ENCODE measurements at regions not wholly inside any gene's neighbourhood (a gene's known extent, or its start where the extent isn't known, plus 50 kb on each side); places are given as distances from the start of the nearest gene placed in this dataset.

DNA sequence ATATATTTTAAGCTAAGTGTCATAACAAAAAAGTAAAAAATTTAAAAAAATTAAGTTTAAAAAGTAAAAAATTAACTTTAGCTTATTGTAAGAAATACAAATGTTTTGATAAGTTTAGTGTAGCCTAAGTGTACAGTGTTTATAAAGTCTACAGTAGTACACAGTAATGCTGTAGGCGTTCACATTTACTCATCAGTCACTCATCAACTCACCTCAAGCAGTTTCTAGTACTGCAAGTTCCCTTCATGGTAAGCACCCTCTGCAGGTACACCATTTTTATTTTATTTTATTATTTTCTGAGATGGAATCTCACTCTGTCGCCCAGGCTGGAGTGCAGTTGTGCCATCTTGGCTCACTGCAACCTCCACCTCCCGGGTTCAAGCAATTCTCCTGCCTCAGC lies 316.0 kb downstream of the FGFR2 start:
- no peak for DNase-seq

DNA sequence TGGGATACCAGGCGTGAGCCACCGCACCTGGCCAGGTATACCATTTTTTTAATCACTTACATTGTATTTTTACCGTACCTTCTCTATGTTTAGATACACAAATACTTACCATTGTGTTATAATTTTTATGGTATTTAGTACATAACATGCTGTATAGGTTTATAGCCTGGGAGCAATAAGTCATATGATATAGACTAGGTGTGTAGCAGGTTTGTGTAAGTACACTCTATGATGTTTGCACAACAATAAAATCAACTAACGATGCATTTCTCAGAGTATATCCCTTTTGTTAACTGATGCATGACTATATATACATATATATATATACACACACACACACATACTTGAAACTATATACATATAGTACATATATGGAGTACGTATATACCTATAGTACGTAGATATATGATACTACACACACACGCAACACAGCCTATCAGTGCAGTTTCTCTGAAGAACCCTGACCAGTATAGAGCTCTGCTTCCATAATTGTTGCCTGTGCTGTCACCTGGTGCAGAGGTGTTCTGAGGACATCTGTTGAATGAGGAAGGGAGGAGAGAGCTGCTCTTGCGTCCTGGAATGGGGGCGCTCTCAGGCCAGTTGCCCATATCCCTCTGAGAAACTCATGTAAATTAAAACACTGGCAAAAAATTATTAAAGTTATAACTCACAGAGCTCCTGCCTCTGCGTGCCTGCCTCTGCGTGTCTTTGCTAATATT lies 315.3 kb downstream of the FGFR2 start:
- no peak for DNase-seq

DNA sequence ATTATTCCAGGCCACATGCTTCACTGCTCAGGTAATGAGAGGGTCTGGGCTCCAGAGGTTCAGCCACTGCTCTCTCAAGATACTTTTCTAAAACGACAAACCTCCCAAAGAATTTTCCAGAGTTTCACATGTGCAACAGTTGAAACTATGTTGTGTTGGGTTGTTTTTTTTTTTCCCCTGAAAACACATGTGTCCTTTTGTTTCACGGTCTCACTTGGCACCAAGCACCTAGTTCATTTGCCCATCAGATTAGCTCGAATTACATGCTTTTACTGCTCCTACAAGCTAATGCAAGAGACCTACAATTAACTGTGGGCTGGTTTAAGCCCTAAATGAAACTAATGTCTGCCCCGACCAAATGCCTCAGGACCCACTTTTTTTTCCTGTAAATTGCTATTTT lies 313.3 kb downstream of the FGFR2 start:
- DNase-seq: no peak

DNA sequence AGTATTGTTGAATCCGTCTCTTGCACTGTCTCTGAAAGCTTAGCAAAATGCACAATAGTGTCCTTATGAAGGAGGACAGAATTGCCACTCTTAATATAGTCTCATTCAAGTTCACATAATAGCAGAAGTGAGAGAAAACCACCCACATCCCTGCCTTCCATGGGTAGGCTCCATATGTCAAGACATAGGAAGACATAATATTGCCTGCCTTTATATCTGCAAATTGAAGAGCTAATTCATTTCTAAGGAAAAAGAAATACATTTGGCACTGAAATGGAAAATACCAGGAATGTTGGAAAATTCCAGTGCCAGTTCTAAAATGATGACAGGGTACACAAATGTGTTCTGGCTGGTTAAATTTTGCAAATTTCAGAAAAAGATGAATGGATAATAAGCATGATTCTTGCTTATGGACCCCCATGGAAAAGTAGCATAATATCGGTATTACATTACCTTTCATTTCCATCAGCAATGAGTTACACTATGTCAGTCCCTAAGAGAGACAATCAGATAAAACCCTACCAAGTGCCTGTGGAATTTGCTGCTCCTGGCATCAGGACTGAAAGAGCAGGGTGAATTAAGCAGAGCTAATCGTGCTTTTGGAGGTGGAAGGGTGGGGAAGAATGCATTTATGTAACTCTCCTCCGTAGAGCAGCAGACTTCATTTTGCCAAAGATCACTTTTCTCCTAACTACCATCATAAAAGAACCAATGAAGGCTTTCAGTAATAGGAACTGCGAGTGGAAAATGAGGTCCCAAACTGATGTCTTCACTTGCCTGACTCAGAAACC lies 312.6 kb downstream of the FGFR2 start:
- no peak for DNase-seq

DNA sequence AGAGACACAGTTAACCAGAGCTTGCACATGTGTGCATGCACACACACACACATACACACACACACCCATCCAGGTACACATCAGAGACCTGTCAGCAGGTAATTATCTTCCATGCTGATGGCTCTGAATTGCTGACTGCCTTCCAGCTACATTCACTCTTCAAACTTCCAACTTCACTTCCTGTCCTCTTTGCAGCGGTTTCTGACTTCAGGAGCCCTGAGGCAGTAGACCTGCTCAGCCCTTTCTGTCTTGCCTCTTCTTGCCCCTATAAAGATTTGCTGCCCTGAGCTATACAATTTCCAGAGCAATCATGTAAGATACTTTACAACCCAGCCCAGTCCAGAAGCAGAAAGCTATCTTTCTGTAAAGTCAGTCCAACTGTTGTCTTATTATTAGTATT lies 310.2 kb downstream of the FGFR2 start:
- no peak for DNase-seq

DNA sequence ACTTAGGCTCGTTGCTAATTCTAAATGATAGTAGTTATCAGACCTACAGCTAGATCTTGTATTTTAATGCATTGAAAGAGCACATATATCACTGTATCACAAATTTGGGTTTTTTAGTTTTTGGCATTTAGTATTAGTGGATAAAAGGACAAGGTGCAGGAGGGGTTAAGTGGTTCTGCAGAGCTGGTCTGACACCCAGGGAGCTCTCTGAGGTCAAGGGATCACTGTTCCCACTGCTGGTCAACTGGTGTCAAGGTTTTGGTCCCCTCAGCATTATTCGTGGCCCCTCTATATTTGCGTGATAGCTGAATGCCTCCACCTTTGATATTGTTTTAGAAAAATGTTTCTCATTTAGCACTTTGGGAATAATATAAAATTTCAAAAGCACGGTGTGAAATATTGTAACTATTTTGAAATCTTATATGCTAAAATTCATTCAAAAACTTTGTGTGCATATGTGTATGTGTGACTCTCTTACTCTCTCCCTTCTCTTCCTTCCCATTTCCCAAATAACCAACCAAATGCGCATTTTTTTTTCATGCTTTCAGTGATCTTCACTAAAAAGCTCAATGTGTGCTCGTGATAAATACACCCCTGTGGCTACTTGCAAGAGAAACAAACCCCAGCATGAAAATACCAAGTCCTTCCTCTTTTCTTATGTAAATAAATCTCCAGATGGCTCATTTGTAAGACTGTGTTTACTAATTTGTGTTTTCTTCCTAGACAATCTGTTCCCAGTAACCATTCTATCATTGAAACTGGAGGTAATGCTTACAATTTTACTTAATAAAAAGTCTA lies 309.2 kb downstream of the FGFR2 start:
- DNase-seq: no peak

DNA sequence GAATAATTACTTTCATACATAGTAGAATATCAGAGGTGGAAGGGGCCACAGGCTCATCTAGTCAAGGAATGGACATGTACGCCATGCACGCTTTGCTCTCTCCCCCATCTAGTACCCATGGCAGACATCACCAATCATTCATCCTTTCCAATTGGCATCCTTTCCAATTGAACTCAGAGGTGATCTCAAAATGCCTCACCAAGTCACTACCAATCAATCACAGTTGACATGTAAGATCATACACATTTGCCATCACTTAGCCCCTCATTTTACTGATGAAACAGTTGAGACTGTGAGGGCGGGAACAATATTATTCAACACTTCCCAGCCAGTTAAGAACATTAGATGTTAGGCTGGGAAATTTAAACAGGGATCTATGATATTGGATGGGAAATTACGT lies 308.4 kb downstream of the FGFR2 start:
- DNase-seq: no peak

DNA sequence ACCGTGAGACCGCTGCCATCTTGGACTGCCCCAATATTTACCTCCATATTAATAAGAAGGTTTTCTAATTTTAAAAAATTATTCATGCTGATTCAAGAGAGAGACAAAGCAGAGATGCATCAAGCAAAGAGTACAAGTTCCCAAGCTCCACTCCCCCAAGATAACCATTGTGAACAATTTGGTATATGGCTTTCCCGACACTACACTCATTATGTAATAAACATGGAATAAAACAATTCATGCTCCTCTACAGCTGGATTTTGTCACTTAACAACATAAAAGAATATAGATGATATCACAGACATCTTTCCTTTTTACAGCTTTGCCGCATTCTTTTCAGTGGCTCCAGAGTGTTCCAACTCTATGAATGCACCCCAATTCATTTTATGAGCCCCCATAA lies 307.6 kb downstream of the FGFR2 start:
- no peak for DNase-seq

DNA sequence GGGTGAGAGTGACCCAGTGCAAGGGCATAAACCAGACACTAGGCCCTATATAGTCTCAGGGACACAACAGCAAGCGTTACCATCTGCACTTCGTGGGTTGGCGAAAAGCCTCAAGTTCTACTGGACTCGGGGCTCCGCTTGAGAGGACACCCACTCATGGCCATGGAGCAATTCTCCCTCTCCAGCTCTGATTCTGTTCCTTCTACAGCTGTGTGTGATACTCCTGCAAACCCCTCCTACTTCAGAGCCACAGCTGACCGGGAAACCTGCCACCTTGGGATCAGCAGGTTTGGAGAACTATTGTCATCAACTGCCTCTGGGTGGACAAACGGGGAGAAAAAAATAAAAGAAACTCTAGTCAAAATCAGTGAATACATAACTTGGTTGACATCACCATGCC lies 306.9 kb downstream of the FGFR2 start:
- DNase-seq: no peak

DNA sequence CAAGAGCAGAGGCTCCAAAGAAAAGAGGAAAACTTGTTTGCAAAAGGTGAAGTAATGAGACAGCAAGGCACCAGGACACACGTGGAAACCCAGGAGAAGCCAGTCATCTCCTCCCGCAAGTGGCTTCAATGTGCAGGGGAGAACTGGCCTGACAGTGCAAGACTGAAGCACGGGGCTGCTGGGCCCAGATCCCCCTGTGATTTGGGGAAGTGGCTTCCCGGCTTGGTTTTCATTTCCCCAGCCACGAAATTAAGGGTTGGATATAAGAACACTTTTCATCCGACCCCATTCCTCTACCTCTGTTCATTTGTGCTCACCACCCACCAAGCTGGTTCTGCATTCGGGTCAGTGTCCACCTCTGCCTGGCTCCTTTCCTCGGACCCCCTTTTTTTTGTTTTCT lies 306.4 kb downstream of the FGFR2 start:
- no peak for DNase-seq

DNA sequence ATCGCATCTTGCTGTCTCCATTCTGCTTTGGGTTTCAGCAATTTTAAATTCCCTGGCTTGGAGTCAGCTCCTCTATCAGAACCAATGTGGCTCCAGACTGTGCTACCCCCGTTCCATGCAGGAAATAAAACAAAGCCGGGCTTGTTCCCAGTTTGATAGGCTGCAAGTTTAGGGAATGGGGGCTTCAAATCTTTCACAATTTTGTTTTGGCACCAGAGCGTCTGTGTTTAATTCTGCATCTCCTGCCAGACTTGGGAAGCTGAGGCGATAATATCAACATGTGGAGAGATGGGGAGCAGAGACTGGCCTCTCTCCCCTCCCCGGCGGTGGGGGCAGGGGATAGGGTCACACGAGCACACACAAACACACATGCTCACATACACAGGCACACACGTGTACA lies 305.9 kb downstream of the FGFR2 start:
- DNase-seq: no peak

DNA sequence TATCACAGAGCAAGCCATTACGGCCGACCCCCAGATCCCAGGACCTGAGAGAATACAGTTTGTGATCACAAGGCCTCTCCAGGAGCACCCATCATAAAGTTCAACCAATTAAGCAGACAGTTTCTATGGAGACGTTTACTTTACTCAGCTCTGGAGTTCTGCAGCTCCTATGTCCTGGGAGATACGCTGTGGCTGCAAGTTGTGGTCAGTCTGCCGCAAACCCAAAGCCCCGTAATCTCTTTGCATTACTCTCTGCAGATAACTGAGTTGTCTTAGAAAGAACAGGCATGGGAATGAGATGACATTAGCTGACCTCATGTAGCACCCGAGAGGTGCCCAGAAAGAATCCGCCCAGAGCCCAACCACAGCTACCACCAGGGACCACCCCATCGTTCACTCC lies 305.1 kb downstream of the FGFR2 start:
- peak; percentile 72 for DNase-seq

DNA sequence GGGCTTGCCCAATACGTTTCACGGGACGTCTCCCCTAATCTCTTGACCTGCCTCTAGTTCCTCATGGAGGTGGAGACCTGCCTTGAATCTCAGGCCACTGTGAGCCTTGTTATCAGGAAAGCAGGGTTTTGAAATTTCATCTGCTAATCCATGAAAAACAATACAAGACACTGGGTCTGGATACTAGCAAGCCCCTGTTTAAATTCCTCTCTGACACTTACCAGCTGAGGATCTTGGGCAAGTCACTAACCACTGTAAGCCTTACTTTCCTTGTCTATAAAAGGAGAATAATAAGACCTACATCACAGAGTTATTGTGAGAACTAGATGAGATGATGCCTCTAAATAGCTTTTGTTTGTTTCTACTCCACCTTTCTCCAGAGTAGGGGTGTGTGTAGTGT lies 303.6 kb downstream of the FGFR2 start:
- no peak for DNase-seq

DNA sequence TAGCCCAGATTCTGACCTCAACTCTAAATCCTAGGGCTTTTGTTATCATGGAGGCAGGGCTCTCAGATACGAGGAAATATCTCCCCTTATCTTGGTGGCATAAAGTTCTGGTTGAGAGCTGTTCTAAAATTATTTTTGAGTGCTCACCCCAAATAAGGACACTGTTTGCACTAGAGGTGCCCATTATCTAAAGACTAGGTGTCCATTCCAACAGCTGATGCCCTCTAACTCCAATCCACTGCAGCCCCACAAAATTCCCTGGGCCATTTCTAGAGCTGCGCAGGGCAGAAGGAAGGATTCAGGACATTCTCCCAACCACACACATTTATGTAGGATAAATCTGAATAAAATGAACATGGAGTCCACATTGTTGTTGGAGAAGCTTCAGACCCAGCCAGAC lies 301.9 kb downstream of the FGFR2 start:
- no peak for DNase-seq

DNA sequence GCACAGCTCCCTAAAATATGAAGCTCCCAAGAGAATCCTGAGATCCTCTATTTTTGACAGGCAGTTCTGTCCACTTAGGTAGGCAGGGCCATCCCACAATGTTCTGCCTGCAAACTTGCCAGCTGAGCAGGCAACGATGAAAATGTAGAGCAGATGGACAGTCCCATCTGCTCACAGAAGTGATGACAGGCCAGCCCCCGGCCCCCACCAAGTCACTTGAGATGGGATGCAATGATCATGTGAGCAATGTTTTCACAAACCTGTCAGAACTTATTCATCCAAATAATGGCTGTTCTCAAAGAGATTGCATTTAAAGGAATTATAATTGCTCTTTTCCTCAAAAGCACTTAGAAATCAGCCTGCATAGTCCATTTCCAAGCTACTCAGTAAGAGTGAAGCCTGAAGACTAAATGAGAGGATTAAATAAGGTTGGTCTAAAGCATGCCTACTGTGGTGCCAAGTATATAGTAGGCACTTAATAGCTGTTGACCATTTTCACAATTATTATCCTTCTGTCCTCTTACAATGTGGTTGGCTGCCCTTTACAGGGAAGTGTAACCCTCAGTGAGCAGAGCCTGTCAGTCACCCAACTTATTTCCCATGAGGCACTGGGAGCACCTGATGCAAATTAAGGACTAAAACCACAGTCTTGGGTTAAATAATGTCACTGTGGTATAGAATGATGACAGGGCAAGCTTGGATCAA lies 301.2 kb downstream of the FGFR2 start:
- peak; percentile 56 for DNase-seq

DNA sequence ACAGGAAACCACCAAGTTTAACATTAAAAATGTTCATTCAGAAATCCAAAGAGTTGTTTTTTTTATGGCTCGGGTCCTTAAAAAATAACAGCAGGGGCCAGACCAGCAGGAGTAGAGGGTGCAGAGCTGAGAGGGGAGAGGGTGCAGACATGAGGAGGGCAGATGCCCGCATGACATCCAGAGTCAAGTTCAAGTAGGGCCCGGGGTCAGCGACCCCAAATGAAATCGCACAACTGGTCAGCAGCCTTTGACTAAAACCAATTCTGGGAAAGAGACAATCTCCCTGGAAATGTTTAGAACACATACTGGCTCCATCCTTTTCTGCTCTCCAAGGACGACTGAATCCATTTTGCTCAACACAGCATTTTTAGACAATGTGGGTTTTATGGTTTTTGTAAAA lies 297.5 kb downstream of the FGFR2 start:
- no peak for DNase-seq

DNA sequence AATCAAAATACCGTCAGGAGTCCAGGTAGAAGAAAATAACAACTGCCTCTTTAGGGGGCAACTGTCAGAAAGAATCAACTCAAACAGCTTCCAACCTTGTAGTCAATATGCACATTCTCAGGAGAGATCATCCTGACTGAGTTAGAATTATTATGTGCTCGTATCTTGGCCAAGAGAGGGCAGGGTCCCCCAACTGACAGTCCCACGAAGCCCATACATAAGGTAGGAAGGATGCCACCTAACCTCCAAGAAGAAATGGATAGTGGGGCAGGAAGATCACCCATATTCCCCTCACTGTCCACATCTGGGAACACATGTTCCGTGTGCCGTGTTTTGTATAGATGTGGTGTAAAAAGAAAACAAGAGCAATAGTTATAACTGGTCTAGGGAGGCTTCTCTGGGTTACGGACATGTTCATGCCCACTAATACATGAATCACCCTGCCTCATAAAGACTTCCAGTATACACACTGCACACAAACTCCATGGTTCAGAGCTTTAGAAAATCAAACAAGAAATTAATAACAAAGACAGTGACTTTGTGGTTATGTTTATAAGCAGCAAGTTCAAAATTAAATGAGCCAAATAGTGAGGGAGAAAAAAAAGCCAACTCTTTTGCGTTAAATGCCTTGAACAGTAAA lies 295.6 kb downstream of the FGFR2 start:
- peak; percentile 49 for DNase-seq

DNA sequence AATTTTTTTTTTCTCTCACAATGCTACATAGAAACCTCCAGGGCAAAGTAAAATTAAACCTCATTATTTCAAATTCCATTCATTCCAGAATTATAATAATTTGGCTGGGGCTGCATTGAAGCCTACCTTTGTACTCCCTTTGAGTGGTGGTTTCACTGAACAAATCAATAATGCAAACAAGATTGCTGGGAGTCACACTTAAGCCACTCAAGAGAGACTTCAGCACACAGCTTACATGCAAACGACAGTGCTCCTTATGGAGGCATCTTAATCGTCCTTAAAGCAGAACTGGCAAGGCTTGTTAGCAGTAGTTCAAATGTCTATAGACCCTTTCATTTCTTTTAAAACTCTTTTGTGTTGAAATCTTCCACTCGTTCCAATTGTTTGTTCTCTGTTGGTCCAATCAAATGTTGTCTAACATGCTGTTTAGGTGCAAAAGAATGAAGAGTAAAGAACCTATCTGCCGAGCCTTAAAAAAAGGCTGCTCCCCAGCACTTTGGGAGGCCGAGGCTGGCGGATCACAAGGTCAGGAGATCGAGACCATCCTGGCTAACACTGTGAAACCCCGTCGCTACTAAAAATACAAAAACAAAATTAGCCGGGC lies 294.9 kb downstream of the FGFR2 start:
- DNase-seq: no peak

DNA sequence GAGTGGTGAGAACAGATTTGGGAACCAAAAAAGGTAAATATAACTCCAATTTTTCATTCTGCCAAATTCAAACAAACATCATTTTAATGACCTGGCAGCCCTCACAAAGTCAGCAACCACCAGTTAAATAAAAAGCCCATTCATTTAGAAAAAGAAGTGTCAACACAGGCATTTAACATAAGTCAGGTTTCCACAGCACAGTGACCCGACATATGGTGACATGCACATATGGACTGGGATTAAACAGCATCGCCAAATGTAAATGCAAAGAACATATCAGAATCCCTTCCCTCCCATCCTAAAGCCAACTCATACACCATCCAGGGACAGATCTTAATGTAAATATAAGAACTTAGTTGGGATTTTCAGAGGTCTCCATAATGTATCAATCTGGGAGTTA lies 293.2 kb downstream of the FGFR2 start:
- DNase-seq: no peak

DNA sequence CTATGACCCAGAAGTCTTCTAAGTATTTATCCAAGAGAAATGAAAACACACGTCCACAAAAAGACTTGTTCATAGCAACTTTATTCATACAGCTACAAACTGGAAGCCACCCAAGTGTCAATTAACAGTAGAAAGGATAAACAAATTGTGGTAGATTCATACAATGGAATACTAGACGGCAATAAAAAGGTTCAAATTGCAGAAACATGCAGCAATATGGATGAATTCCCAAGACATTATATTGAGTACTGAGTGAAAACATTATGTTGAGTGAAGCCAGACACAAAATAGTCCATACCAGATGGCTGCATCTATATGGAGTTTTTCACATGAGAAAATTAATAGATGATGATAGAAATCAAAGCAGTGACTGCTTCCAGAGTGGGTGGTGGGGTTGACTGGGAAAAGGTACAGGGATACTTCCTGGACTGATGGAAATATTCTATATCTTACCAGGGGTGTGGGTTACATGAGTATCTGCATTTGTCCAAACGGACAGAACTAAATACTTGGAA lies 292.0 kb downstream of the FGFR2 start:
- no peak for DNase-seq

DNA sequence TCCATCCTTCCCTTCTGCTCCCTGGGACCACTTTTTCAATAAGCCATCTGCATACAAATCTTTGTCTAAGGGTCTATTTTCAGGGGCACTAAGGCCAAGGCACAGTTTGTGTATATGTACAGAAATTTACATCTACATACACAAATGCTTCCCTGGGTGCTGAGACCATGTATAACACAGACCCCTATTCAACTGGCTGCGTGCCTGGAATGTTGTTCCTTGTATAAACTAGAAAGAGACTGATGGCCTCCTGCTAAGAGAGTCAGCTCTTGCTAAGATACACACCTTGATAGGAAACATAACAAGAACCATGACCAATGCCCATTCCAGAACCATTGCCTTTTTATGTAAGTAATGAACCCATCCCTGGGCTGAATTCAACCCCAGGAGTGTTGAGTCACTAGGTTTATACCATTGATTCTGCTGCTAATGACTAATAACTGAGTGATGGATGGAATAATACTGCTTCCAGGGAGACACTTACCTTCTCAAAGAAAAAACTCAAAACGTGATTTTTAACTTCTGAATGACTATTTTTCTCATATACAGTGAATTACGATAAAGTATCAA lies 290.7 kb downstream of the FGFR2 start:
- DNase-seq: no peak

DNA sequence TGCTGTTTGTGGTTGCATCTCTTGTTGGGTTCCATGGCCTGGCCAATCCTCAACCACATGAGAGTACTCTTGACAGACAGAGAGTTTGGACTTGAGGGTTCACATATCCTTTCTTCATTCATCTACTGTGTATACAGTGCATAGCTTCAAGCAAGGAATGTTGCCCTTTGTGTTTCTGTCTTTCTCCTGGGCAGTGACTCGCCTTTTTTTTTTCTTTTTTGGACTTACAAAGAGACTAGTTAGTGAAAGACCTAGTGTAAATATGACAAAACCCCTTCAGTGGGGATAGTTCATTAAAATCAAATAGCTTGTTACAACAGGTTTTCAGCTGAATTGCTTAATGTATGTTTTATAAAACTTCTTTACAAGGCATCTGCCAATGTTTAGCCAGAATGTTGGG lies 290.2 kb downstream of the FGFR2 start:
- DNase-seq: no peak

Measured in retina (tissue), 1 donor.